Keratinocyte (primary cell): ENCODE measurements at regions not wholly inside any gene's neighbourhood (a gene's known extent, or its start where the extent isn't known, plus 50 kb on each side); places are given as distances from the start of the nearest gene placed in this dataset.

Source experiments
- DNase-seq: peaks from one replicate; pipeline ENCODE4 v3.0.0-alpha.2; 2011; ENCODE audit warnings: low read depth, missing footprints, low spot score
- FAIRE-seq: peaks from 2 replicates; lab custom pipeline; 2011; peaks lifted over from hg19 to GRCh38; lab: Jason Lieb, UNC
- H2AFZ ChIP-seq: 2 replicates; pipeline ENCODE4 v1.6.0; 2012; ENCODE audit warnings: low read length, control low read depth, inconsistent platforms; ENCODE audit not compliant: control insufficient read depth
- H3K27ac ChIP-seq: 2 replicates; pipeline ENCODE4 v1.5.1; 2011; ENCODE audit warnings: low read length; ENCODE audit not compliant: control insufficient read depth, insufficient read depth
- H3K27me3 ChIP-seq: 3 replicates; pipeline ENCODE4 v1.6.0; 2011; ENCODE audit warnings: low read length; ENCODE audit not compliant: control insufficient read depth, insufficient read depth; ENCODE audit errors: extremely low read depth
- H3K36me3 ChIP-seq, 2 experiments: 2 replicates in 1 of 2; 3 replicates in 1 of 2; pipeline ENCODE4 v1.5.1; 2011; ENCODE audit warnings: low read length in 2 of 2, mild to moderate bottlenecking in 1 of 2; ENCODE audit not compliant: control insufficient read depth in 2 of 2, insufficient read depth in 2 of 2; ENCODE audit errors: extremely low read depth in 1 of 2
- H3K4me1 ChIP-seq: 3 replicates; pipeline ENCODE4 v1.5.1; 2011; ENCODE audit warnings: low read length; ENCODE audit not compliant: control insufficient read depth, insufficient read depth; ENCODE audit errors: extremely low read depth
- H3K4me2 ChIP-seq: 3 replicates; pipeline ENCODE4 v1.6.0; 2011; ENCODE audit warnings: low read depth, low read length; ENCODE audit not compliant: control insufficient read depth, insufficient read depth; ENCODE audit errors: extremely low read depth
- H3K4me3 ChIP-seq, 3 experiments: fragments of 200-600 bp in 1 of 3; sonication (generic) in 1 of 3; 2 replicates in 2 of 3; 3 replicates in 1 of 3; pipeline ENCODE4 v1.5.1; 2011 to 2016; ENCODE audit warnings: low read length in 3 of 3, mild to moderate bottlenecking in 3 of 3, control low read depth in 2 of 3, inconsistent platforms in 1 of 3, low read depth in 1 of 3, mixed read lengths in 1 of 3, mixed run types in 1 of 3, moderate library complexity in 1 of 3; ENCODE audit not compliant: control insufficient read depth in 2 of 3, insufficient read depth in 2 of 3; ENCODE audit errors: extremely low read depth in 1 of 3
- H3K79me2 ChIP-seq: 2 replicates; pipeline ENCODE4 v1.6.0; 2012; ENCODE audit warnings: low read length; ENCODE audit not compliant: control insufficient read depth, insufficient read depth
- H3K9ac ChIP-seq: 3 replicates; pipeline ENCODE4 v1.6.0; 2011; ENCODE audit warnings: low read length; ENCODE audit not compliant: control insufficient read depth, insufficient read depth; ENCODE audit errors: extremely low read depth
- H3K9me1 ChIP-seq: 3 replicates; pipeline ENCODE4 v1.6.0; 2011; ENCODE audit warnings: low read length; ENCODE audit not compliant: control insufficient read depth, insufficient read depth; ENCODE audit errors: extremely low read depth
- H3K9me3 ChIP-seq: 2 replicates; pipeline ENCODE4 v1.5.1; 2012; ENCODE audit warnings: low read depth, low read length; ENCODE audit not compliant: control insufficient read depth
- H4K20me1 ChIP-seq: 3 replicates; pipeline ENCODE4 v1.6.0; 2011; ENCODE audit warnings: low read length; ENCODE audit not compliant: control insufficient read depth, insufficient read depth; ENCODE audit errors: extremely low read depth
- EZH2 ChIP-seq: IDR thresholded peaks from one replicate; pipeline ENCODE4 v1.6.1; 2012; ENCODE audit warnings: inconsistent platforms, mild to moderate bottlenecking, low read length, moderate library complexity
- dilution Hi-C: fragments of 300-500 bp; cut with MboI; formaldehyde crosslinking; loops from one replicate; pipeline ENCODE4 v1.7.0; 2020; ENCODE audit warnings: low sequenced_read_pairs; ENCODE audit not compliant: extremely low pct_ligation_motif_present
- TF ChIP-seq, protein P1 (sequence below), 3 experiments: IDR thresholded peaks in 1 of 3; conservative IDR thresholded peaks in 1 of 3; optimal IDR thresholded peaks in 1 of 3; 2 replicates in 2 of 3; 3 replicates in 1 of 3; pipeline versions ENCODE3 to v1.5.1; 2011; ENCODE audit warnings: low read length in 3 of 3, mild to moderate bottlenecking in 3 of 3, moderate library complexity in 2 of 3, control low read depth in 1 of 3, inconsistent platforms in 1 of 3; ENCODE audit not compliant: insufficient read depth in 2 of 3; ENCODE audit errors: extremely low read depth in 1 of 3

DNA sequence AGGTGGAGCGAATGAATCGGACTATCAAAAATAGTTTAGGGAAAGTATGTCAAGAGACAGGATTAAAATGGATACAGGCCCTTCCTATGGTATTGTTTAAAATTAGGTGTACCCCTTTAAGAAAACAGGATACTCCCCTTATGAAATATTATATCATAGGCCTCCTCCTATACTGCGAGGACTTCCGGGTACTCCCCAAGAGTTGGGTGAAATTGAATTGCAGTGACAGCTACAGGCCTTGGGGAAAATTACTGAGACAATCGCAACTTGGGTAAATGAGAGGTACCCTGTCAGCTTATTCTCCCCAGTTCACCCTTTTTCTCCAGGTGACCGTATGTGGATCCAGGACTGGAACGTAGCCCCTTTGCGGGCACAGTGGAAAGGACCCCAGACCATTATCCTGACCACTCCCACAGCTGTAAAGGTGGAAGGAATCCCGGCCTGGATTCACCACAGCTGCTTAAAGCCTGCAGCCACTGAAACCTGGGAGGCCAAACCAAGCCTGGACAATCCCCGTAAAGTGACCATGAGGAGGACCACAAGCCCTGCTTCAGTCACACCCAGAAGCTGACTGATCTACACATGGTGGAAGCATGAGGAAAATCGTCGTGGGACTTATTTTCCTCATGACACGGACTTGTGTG lies 1138.1 kb downstream of the ARAP2 start:
- Histone ChIP-seq H3K9ac (no peak overlapping the region), H3K27me3 (no peaks in the 10 kb centered on the region), H3K36me3 (no peaks in the 10 kb centered on the region), H3K4me1 (no peaks in the 10 kb centered on the region), H3K4me2 (no peak overlapping the region), H3K27ac (no peak overlapping the region), H2AFZ (no peak overlapping the region), H4K20me1 (no peaks in the 10 kb centered on the region), H3K4me3 (no peak overlapping the region), H3K9me3 (no peaks in the 10 kb centered on the region), H3K9me1 (no peaks in the 10 kb centered on the region), H3K79me2 (no peaks in the 10 kb centered on the region)
- DNase-seq (no peak), FAIRE-seq (no peak)
- no peak for TF ChIP-seq EZH2
- TF ChIP-seq, protein P1, sequence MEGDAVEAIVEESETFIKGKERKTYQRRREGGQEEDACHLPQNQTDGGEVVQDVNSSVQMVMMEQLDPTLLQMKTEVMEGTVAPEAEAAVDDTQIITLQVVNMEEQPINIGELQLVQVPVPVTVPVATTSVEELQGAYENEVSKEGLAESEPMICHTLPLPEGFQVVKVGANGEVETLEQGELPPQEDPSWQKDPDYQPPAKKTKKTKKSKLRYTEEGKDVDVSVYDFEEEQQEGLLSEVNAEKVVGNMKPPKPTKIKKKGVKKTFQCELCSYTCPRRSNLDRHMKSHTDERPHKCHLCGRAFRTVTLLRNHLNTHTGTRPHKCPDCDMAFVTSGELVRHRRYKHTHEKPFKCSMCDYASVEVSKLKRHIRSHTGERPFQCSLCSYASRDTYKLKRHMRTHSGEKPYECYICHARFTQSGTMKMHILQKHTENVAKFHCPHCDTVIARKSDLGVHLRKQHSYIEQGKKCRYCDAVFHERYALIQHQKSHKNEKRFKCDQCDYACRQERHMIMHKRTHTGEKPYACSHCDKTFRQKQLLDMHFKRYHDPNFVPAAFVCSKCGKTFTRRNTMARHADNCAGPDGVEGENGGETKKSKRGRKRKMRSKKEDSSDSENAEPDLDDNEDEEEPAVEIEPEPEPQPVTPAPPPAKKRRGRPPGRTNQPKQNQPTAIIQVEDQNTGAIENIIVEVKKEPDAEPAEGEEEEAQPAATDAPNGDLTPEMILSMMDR (optimal IDR thresholded peaks at IDR 0.05 in 1 of 3, IDR thresholded peaks at IDR 0.05 in 1 of 3, conservative IDR thresholded peaks at IDR 0.05 in 1 of 3; ENCODE audit: extremely low read depth in 1 of 3, insufficient read depth in 2 of 3, low read length in 3 of 3), result no peak
- dilution Hi-C loops, result no loop called here

DNA sequence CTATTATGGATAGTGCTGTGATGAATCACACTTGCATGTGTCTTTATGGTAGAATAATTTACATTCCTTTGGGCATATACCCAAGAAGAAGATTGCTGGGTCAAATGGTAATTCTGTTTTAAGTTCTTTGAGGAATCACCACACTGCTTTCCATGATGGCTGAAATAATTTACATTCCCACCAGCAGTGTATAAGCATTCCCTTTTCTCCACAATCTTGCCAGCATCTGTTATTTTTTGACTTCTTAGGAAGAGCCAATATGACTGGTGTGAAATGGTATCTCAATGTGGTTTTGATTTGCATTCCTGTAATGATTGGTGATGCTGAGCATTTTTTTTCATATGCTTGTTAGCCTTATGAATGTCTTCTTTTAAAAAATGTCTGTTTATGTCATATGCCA lies 1120.2 kb downstream of the ARAP2 start:
- dilution Hi-C loops, result no loop called here
- H2AFZ ChIP-seq, result no peak overlapping the region
- no peaks in the 10 kb centered on the region for H3K27me3 ChIP-seq
- H3K4me1 ChIP-seq, result no peaks in the 10 kb centered on the region
- H3K9me1 ChIP-seq, result no peaks in the 10 kb centered on the region
- FAIRE-seq (no peak), DNase-seq (no peak)
- H3K9me3 ChIP-seq, result no peaks in the 10 kb centered on the region
- no peak overlapping the region for H3K27ac ChIP-seq
- no peaks in the 10 kb centered on the region for H3K36me3 ChIP-seq
- no peaks in the 10 kb centered on the region for H4K20me1 ChIP-seq
- no peaks in the 10 kb centered on the region for H3K79me2 ChIP-seq
- H3K4me2 ChIP-seq, result no peak overlapping the region
- TF ChIP-seq EZH2, result no peak
- TF ChIP-seq, protein P1 (optimal IDR thresholded peaks at IDR 0.05 in 1 of 3, IDR thresholded peaks at IDR 0.05 in 1 of 3, conservative IDR thresholded peaks at IDR 0.05 in 1 of 3; ENCODE audit: extremely low read depth in 1 of 3, insufficient read depth in 2 of 3, low read length in 3 of 3), result no peak
- H3K4me3 ChIP-seq, result no peak overlapping the region
- no peak overlapping the region for H3K9ac ChIP-seq
